HG03439 (cell line): ENCODE measurements at regions not wholly inside any gene's neighbourhood (a gene's known extent, or its start where the extent isn't known, plus 50 kb on each side); places are given as distances from the start of the nearest gene placed in this dataset.
"Not testable (repeated sequence)": the region's sequence is repeated elsewhere in the genome, so short reads cannot be mapped to it uniquely, and the experiment has no call there.

Experiments used
- ATAC-seq: cut with Tn5 transposase; IDR thresholded peaks from one replicate; pipeline ENCODE4 v1.9.1; 2021; ENCODE audit warnings: mild to moderate bottlenecking, moderate library complexity; ENCODE audit not compliant: unreplicated experiment

- ATAC-seq = no peak
Measured at GRCh38 chrX:131821945-131822622, 201.0 kb upstream of the STK26 start.

DNA sequence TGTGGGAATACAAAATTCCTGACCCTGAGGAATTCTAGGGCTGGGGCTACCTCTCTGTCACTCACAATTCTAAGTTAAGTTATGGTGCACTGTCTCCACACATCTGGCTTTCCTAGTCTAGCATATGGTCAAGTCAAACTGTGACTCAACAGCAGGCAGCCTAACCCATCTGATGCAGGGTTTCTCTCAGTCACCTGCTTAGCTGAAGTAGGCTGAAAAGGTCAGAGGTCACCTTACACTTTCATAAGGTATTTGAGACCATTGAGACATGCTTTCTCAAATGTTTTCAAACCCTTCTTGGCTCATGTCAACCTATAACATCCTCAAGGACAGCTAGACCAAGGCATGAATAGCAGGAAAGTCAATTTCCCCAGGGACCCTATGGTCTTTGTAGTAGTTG, 196.5 kb upstream of the STK26 start:
- ATAC-seq = no peak

DNA sequence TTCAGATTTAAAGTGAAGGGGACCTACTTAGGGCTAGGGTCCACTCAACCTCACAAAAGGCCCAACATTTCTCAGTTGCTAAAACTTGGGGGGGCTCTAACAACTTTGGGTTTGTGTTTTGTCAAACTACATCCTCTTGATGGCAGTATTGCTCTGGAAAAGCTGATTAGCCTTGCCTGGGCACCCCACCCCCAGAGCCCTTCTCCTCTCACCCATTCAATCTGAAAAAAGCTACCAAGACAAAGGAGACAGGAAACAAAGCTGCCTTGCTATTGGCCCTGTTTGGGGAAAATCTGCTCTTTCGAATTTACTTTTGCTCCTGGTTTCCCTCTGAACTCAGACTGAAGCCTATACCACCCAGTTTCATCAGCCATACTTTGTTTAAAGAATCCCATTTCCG, 195.2 kb upstream of the STK26 start:
- no peak for ATAC-seq

DNA sequence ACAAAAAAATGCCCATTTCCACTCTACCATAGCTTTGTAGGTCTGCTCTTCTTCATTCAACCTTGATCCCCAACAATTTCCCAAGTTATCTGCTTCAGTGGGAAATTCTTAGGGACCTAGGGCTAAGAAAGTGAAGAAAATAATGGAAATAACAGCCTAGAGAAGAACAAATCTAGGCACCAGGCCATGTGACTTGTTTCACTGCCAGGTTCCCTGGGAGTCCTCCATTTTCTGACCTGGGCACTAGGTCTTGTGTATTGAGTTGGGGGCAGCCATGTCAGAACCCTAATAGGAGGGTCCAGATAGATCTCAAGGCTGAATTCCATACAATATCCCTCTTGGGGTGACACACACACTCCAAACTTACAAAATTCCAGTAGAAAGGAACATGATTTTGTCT, 194.6 kb upstream of the STK26 start:
- no peak for ATAC-seq

- no peak for ATAC-seq
Measured at GRCh38 chrX:131830400-131831184, 192.5 kb upstream of the STK26 start.

DNA sequence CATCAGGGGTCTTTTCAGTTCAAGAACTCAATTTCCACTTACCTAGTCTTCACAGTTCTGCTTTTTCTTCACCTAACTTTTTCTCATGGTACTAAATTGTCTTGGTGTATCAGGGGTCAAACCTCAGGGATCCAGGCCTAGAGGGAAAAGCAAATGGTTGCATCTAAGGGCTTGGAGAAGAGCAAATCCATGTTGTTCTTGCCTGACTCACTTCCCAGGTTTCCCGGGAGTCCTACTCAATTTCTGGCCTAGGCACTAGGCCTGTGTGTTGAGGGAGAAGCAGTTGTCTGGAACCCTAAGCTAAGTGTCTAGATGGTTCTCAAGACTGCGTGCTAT, 191.9 kb upstream of the STK26 start:
- ATAC-seq = no peak

DNA sequence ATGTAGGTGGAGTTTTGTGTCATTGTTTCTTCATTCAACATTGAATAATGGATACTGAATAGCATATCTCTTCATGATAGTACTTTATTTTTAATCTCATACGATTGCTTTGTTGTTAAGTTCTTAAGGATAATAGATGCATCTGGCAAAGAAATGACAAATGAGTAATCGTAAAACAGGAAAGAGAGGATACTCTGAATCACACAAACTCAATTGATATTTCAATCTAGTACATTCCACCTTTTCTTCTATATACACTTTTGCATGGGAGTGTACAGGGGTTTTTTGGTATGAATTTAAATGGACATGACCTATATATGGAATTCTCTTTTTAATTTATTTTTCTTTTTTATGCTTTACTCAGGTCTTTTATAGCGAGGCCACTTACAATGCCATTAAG, 186.9 kb upstream of the STK26 start:
- ATAC-seq = no peak

DNA sequence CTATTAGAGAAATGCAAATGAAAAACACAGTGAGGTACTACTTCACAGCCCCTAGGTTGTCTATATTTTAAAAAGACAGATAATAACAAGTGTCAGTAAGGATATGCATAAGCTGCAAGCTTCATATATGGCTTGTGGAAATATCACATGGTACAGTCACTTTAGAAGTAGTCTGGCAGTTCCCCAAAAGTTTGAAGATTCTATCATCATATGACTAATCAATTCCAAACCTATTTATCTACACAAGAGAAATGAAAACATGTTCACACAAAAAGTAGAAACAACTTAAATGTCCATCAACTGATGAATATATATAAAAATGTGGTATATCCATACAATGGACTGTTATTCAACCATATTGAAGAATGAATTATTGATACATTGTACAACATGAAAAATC, 185.8 kb upstream of the STK26 start:
- ATAC-seq = no peak

DNA sequence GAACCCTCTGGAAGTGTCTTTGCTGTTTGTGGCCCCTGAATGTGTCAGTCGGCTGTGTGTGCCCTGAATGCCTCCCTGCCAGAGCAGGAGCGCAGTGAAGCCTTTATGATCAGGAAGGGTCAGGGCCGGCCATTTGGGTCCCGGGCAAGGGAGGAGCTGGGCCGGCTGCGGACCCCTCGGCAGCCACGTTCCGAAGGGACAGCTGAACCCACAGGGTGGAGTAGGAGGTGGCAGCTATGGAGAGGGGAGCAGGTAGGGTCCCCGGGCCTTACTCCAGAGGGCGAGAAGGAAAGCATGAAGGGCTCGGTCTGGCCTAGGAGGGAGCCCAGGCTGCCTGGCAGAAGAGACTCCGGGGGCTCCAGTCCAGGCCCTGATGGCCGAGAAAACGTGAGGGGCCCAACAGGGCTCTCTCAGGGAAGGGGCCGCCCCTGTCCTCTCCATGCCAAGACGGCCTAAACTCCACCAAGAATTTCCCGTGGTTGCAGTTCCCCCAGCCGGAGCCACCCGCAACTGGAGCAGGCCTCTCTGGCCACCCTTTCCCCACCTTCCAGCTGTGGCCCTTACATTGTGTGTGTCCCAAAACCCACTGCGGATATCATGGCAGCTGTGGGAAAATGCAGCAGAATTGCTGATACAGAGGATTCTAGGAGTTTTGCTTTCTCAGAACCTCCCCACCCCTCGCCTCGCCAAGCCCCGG, 182.2 kb upstream of the STK26 start:
- no peak for ATAC-seq

- no peak for ATAC-seq
Measured at GRCh38 chrX:131841496-131842437, 181.3 kb upstream of the STK26 start.

GRCh38 chrX:131843987-131844386, 179.1 kb upstream of the STK26 start:
- no peak for ATAC-seq

DNA sequence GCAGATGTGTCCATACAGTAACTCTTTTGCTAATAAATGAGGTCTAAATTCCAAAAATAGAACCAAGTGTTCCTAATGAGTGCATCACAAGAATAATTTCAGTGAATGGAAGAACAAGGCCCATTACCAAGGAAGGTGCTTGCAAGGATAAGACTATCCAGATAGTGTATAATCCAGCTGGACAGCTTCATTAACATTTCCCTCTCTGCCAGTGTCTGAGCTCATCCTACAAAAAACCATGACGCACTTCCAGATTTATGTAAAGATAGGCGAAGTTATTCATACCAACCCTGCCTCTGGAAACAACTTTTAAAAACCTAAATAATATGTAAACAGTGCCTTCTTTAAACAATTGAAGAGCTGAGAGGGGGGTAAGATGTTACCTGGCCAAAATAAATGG, 177.9 kb upstream of the STK26 start:
- ATAC-seq = no peak

DNA sequence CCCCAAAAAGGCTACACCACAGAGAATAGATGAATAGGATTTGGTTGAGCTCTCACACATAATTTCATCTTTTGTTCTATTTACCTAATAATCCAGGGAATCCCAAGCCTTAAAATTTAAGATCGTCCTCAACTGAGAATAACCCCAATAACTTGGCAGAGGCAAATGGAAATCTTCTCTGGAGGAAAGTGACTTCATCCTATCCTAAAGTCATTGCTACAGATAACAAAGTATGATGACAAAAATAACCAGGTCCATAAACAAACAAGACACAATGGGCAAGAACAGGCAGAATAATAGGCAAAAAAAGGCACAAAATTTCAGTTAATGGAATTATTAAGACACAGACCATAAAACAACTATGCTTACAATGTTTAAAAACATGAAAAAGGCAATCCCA, 177.3 kb upstream of the STK26 start:
- no peak for ATAC-seq

DNA sequence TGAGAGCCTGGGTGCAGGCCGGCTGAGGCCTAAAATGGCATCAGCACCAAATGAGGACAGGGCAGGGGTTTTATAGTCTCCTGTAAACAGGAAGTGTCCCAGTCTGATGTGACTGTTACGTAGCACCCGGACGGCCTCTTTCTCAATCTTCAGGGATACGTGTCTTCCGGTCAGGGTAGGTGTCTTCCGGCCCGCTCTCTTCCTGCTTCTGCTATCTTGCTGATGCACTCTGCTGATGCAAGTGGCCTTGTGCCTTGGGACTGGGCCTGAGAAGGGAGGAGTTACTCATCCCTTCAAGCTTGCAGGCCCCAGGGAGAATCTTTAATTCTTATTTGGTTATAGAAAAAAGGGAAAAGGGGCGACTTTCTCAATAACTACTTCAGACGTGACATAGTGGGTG, 172.1 kb upstream of the STK26 start:
- ATAC-seq = not testable (repeated sequence)

DNA sequence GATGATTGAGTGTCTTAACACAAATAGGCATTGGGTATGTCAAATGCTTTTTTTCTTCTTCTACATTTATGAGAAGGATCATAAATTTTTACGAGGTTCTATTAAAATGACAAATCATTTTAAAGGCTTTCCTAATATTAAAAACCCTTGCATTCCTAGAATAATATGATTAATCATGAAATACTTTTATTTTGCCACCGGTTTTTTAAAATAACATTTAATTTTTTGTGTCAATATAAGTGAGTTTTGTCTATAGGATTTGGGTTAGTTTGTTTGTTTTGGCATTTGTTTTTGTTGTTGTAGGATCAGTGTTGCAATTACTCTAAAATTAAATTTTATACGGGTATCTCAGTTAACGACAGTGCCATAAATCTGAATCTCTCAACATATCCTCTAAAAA, 169.7 kb upstream of the STK26 start:
- no peak for ATAC-seq

- no peak for ATAC-seq
Measured at GRCh38 chrX:131854581-131854980, 168.5 kb upstream of the STK26 start.

- ATAC-seq = no peak
Measured at GRCh38 chrX:131861088-131861787, 161.9 kb upstream of the STK26 start.

- ATAC-seq = no peak
Measured at GRCh38 chrX:131862321-131862720, 160.8 kb upstream of the STK26 start.

DNA sequence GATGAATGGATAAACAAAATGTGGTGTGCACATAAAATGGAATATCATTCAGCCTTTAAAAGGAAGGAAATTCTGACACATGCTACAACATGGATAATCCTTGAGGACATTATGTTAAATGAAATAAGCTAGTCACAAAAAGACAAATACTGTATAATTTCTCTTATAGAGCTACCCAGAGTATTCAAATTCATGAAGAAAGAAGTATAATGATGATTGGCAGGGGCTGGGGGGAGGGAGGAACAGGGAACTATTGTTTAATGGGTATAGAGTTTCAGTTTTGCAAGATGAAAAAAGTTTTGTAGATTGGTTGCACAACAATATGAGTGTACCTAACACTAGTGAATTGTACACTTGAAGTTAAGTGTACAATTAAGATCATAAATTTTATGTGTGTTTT, 153.9 kb upstream of the STK26 start:
- no peak for ATAC-seq

DNA sequence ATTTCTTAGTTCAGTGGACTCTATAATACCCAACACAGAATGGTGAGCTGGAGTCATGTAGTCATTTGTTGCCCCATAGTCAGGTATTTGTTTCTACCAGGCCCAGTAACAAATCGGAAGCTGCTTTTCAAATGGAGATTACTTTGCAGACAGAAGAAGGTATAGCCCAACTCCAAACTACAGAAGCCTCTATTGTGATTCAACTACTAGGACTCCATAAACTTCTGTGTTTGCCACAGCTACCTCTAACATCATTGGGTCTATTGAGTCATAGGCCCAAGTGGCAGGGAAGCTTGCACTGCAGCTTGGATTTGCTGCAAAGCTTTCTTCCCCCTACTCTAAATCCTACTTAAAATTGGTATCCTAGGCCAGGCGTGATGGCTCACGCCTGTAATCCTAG, 148.8 kb upstream of the STK26 start:
- ATAC-seq = no peak
